GM23338 (cell line): ENCODE measurements at regions not wholly inside any gene's neighbourhood (a gene's known extent, or its start where the extent isn't known, plus 50 kb on each side); places are given as distances from the start of the nearest gene placed in this dataset.

Experiments
- ATAC-seq: fragments of 200-7000 bp; cut with Tn5 transposase; 3 replicates; pipeline ENCODE4 v1.9.1; 2020
- DNase-seq: peaks from one replicate; pipeline ENCODE4 v3.0.0-alpha.2; 2015; ENCODE audit warnings: low spot score
- H2AFZ ChIP-seq: fragments of 200-600 bp; sonication (generic); 2 replicates; pipeline ENCODE4 v1.8.0; 2016; ENCODE audit warnings: antibody characterized with exemption, mild to moderate bottlenecking, moderate library complexity
- H3F3A ChIP-seq: fragments of 200-600 bp; sonication (generic); replicated peaks from 2 replicates; pipeline ENCODE4 v1.8.0; 2017; ENCODE audit warnings: antibody characterized with exemption, mixed run types, low read depth
- H3K27ac ChIP-seq: fragments of 200-600 bp; sonication (generic); 2 replicates; pipeline ENCODE4 v1.6.1; 2016; ENCODE audit warnings: low read depth
- H3K27me3 ChIP-seq: fragments of 200-600 bp; sonication (generic); 2 replicates; pipeline ENCODE4 v1.8.0; 2016; ENCODE audit warnings: mild to moderate bottlenecking, mixed run types, moderate library complexity; ENCODE audit not compliant: insufficient read depth
- H3K36me3 ChIP-seq: fragments of 200-600 bp; sonication (generic); 2 replicates; pipeline ENCODE4 v1.8.0; 2016; ENCODE audit warnings: mild to moderate bottlenecking; ENCODE audit not compliant: insufficient read depth
- H3K4me1 ChIP-seq: fragments of 200-600 bp; sonication (generic); 2 replicates; pipeline ENCODE4 v1.8.0; 2016; ENCODE audit warnings: mild to moderate bottlenecking, moderate library complexity; ENCODE audit not compliant: insufficient read depth
- H3K4me2 ChIP-seq: fragments of 200-600 bp; sonication (generic); 2 replicates; pipeline ENCODE4 v1.7.1; 2017; ENCODE audit warnings: mixed run types
- H3K4me3 ChIP-seq: fragments of 200-600 bp; sonication (generic); 2 replicates; pipeline ENCODE4 v1.6.1; 2016; ENCODE audit warnings: mixed run types
- H3K79me2 ChIP-seq: fragments of 200-600 bp; sonication (generic); replicated peaks from 2 replicates; pipeline ENCODE4 v1.8.0; 2017; ENCODE audit warnings: mild to moderate bottlenecking; ENCODE audit not compliant: insufficient read depth
- H3K9me2 ChIP-seq: fragments of 200-600 bp; sonication (generic); 2 replicates; pipeline ENCODE4 v1.8.0; 2017; ENCODE audit not compliant: insufficient read depth
- H4K20me1 ChIP-seq: fragments of 200-600 bp; sonication (generic); replicated peaks from 2 replicates; pipeline ENCODE4 v1.8.0; 2017; ENCODE audit warnings: mild to moderate bottlenecking; ENCODE audit not compliant: insufficient read depth
- H3K27ac Mint-ChIP-seq: 2 replicates; pipeline ENCODE4 v1.8.0; 2020; ENCODE audit warnings: inconsistent platforms, mild to moderate bottlenecking, moderate library complexity, mixed read lengths
- H3K27me3 Mint-ChIP-seq: 3 replicates; pipeline ENCODE4 v1.8.0; 2022; ENCODE audit warnings: low read depth, mild to moderate bottlenecking, moderate library complexity, mixed read lengths, inconsistent platforms; ENCODE audit not compliant: insufficient read depth, poor library complexity
- H3K36me3 Mint-ChIP-seq: 3 replicates; pipeline ENCODE4 v1.8.0; 2021; ENCODE audit warnings: low read depth, mild to moderate bottlenecking, inconsistent platforms, moderate library complexity, mixed read lengths
- H3K4me1 Mint-ChIP-seq: 3 replicates; pipeline ENCODE4 v1.8.0; 2020; ENCODE audit warnings: mild to moderate bottlenecking, inconsistent platforms, mixed read lengths
- H3K4me3 Mint-ChIP-seq: 3 replicates; pipeline ENCODE4 v1.8.0; 2021; ENCODE audit warnings: moderate library complexity, mild to moderate bottlenecking, inconsistent platforms, mixed read lengths
- H3K9me3 Mint-ChIP-seq: 3 replicates; pipeline ENCODE4 v1.8.0; 2020; ENCODE audit warnings: moderate library complexity, mild to moderate bottlenecking, inconsistent platforms, mixed read lengths
- ETS1 ChIP-seq: IDR thresholded peaks from 2 replicates; pipeline ENCODE4 v1.6.1; 2016; ENCODE audit warnings: antibody characterized with exemption
- EZH2 ChIP-seq: fragments of 200-600 bp; sonication (generic); IDR thresholded peaks from one replicate; pipeline ENCODE4 v1.8.0; 2017; ENCODE audit warnings: antibody characterized with exemption, mild to moderate bottlenecking, low read depth; ENCODE audit not compliant: unreplicated experiment
- NANOG ChIP-seq: IDR thresholded peaks from 2 replicates; pipeline ENCODE4 v1.6.1; 2016; ENCODE audit warnings: antibody characterized with exemption, borderline replicate concordance
- STAT1 ChIP-seq: IDR thresholded peaks from one replicate; pipeline ENCODE4 v1.6.1; 2016; ENCODE audit warnings: antibody characterized with exemption; ENCODE audit not compliant: unreplicated experiment
- ZNF331 ChIP-seq: fragments of 250-450 bp; sonication (Bioruptor Pico); IDR thresholded peaks from 2 replicates; pipeline ENCODE4 v1.5.0; 2020; ENCODE audit warnings: low read depth, mild to moderate bottlenecking, moderate library complexity
- ZNF462 ChIP-seq: fragments of 250-450 bp; sonication (Bioruptor Pico); IDR thresholded peaks from 2 replicates; pipeline ENCODE4 v1.5.0; 2020; ENCODE audit warnings: mild to moderate bottlenecking, moderate library complexity

DNA sequence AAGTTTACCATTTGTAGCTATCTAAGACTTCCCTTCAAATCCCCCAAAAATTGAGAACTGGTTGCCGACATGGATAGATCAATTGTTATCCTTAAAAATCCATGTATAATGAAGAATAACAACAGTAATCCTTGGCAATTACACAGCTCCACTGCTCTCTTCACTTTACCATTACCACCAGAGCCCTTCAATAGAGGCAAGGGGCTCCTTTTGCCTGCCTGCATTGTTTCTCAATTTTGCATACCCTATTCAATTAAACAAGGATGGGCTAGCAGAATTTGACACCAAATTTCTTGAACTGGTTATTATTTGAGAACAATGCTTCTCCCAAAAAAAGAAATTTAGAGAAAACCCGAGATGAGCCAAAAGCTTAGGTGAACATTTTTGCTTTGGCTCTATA is 387.8 kb upstream of the PKN2 start:
- ATAC-seq (peak; percentile 46), DNase-seq (no peak)
- no peaks in the 10 kb centered on the region for H3K36me3 Mint-ChIP-seq
- Histone ChIP-seq H3K4me2 (peak overlapping the region; percentile 53), H3F3A (no peaks in the 10 kb centered on the region), H3K36me3 (no peaks in the 10 kb centered on the region), H2AFZ (no peak overlapping the region), H3K79me2 (no peaks in the 10 kb centered on the region), H3K27me3 (no peaks in the 10 kb centered on the region), H3K4me3 (no peak overlapping the region), H4K20me1 (no peaks in the 10 kb centered on the region), H3K27ac (0 out of 2 replicates have a peak overlapping the region, but pooled peaks have one; percentile 6), H3K4me1 (peaks cover 21% of the 10 kb centered on the region), H3K9me2 (no peaks in the 10 kb centered on the region)
- no peaks in the 10 kb centered on the region for H3K27me3 Mint-ChIP-seq
- 0 out of 2 replicates have a peak overlapping the region, but pooled peaks have one; percentile 21 for H3K27ac Mint-ChIP-seq
- H3K4me1 Mint-ChIP-seq: peaks cover 18% of the 10 kb centered on the region
- no peak for TF ChIP-seq ZNF331 (CRISPR knock-in tag)
- no peak for TF ChIP-seq NANOG
- TF ChIP-seq ETS1: no peak
- H3K9me3 Mint-ChIP-seq: no peaks in the 10 kb centered on the region
- H3K4me3 Mint-ChIP-seq: no peak overlapping the region

DNA sequence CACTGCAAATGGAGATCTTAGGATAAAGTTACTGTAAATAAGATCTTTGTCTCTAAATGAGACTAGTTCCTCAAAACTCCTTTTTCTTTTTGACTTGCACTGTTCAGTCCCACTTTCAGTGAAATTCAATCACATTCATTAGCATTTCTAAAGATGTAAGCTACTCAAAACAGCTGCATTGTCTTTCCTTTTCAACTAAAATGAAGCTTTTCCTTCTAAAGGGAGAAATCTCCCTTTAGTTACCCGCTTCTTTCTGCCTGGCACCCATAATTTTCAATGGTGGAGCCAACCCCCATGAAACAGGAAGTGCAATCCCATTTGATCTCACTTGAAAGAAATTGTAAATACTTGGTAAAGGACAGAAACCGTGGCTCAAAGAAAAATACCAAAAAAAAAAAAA is 387.4 kb upstream of the PKN2 start:
- Histone ChIP-seq H3K9me2 (no peaks in the 10 kb centered on the region), H4K20me1 (no peaks in the 10 kb centered on the region), H3K79me2 (no peaks in the 10 kb centered on the region), H3K4me3 (no peak overlapping the region), H3K4me1 (peaks cover 21% of the 10 kb centered on the region), H3K27me3 (no peaks in the 10 kb centered on the region), H2AFZ (no peak overlapping the region), H3K36me3 (no peaks in the 10 kb centered on the region), H3K4me2 (peak overlapping the region; percentile 53), H3F3A (no peaks in the 10 kb centered on the region), H3K27ac (peak overlapping the region; percentile 6; the same call in 1 of the 2 replicates)
- Mint-ChIP-seq H3K27ac (peak overlapping the region; percentile 79), H3K4me1 (peaks cover 18% of the 10 kb centered on the region), H3K4me3 (no peak overlapping the region), H3K36me3 (no peaks in the 10 kb centered on the region), H3K9me3 (no peaks in the 10 kb centered on the region), H3K27me3 (no peaks in the 10 kb centered on the region)
- TF ChIP-seq STAT1 (no peak), ETS1 (no peak)
- DNase-seq: peak; percentile 8
- ATAC-seq: no peak; the same call in none of the 3 replicates

DNA sequence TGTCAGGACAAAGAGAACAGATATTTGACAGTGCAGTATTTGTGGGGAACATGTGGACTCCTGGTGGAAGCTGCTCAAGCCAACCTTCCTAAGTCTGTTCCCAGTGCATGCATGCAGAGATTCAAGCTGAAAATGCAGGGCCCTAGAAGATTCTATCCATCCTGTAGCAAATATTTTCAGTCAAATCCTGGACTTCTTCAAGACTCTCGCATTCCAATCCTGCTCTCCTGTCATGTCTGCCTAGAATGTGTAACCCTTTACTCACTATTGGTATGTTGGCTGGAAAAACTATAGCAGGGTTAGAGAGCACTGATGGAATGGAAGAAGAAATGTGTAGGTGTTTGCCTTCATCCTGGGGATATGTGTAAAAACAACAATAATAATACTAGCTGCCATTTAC is 385.6 kb upstream of the PKN2 start:
- H3K27me3 Mint-ChIP-seq: no peaks in the 10 kb centered on the region
- Histone ChIP-seq H3K4me2 (no peak overlapping the region), H2AFZ (peak overlapping the region; percentile 34; the same call in 1 of the 2 replicates), H3K4me1 (peaks cover 21% of the 10 kb centered on the region), H3K36me3 (no peaks in the 10 kb centered on the region), H3K4me3 (no peak overlapping the region), H3F3A (no peaks in the 10 kb centered on the region), H3K27me3 (no peaks in the 10 kb centered on the region), H4K20me1 (no peaks in the 10 kb centered on the region), H3K79me2 (no peaks in the 10 kb centered on the region), H3K9me2 (no peaks in the 10 kb centered on the region), H3K27ac (no peak overlapping the region)
- TF ChIP-seq ETS1: no peak
- TF ChIP-seq EZH2: no peak
- no peak for TF ChIP-seq ZNF462 (CRISPR knock-in tag)
- H3K27ac Mint-ChIP-seq: no peak overlapping the region
- H3K9me3 Mint-ChIP-seq: no peaks in the 10 kb centered on the region
- no peak for DNase-seq
- peaks cover 24% of the 10 kb centered on the region for H3K4me1 Mint-ChIP-seq
- no peak overlapping the region for H3K4me3 Mint-ChIP-seq
- H3K36me3 Mint-ChIP-seq: no peaks in the 10 kb centered on the region
- ATAC-seq: no peak
